ENCODE measurements at regions not wholly inside any gene's neighbourhood (a gene's known extent, or its start where the extent isn't known, plus 50 kb on each side); places are given as distances from the start of the nearest gene placed in this dataset.

GRCh38 chr2:115904516-115904915, 1462.1 kb downstream of the DPP10 start:
- H3K4me1 Mint-ChIP-seq: no peaks in the 10 kb centered on the region
- DNase-seq: no peak
- H3K27ac ChIP-seq (ENCODE audit: insufficient read depth, low read length, poor library complexity, severe bottlenecking): no peak overlapping the region
- no peaks in the 10 kb centered on the region for H3K27me3 Mint-ChIP-seq
- ATAC-seq (ENCODE audit: low read depth in 2 of 2): no peak
- no peaks in the 10 kb centered on the region for H3K27me3 ChIP-seq (ENCODE audit: control insufficient read depth, insufficient read depth, low read length)
- no peaks in the 10 kb centered on the region for H3K36me3 ChIP-seq (ENCODE audit: control insufficient read depth, insufficient read depth, low read length)
- no peaks in the 10 kb centered on the region for H3K36me3 Mint-ChIP-seq
- H3K9me3 Mint-ChIP-seq: peaks cover 2 to 18% (median 7%) of the 10 kb centered on the region in 7 donors
- no peak overlapping the region for H3K27ac Mint-ChIP-seq
- no peaks in the 10 kb centered on the region for H3K9me3 ChIP-seq (ENCODE audit: control insufficient read depth in 2 of 2, low read length in 2 of 2)
- no peak overlapping the region for H3K4me3 ChIP-seq (ENCODE audit: low read depth, low read length)
- H3K4me3 Mint-ChIP-seq: no peak overlapping the region
- H3K4me1 ChIP-seq (ENCODE audit: control insufficient read depth, insufficient read depth, low read length, poor library complexity, severe bottlenecking): no peaks in the 10 kb centered on the region

- Mint-ChIP-seq H3K4me3 (no peak overlapping the region), H3K27me3 (no peaks in the 10 kb centered on the region), H3K27ac (no peak overlapping the region), H3K4me1 (no peaks in the 10 kb centered on the region), H3K36me3 (no peaks in the 10 kb centered on the region), H3K9me3 (peaks cover 2 to 25% (median 7%) of the 10 kb centered on the region in 7 donors)
- Histone ChIP-seq H3K9me3 (ENCODE audit: control insufficient read depth in 2 of 2, low read length in 2 of 2) (no peaks in the 10 kb centered on the region), H3K36me3 (ENCODE audit: control insufficient read depth, insufficient read depth, low read length) (no peaks in the 10 kb centered on the region), H3K4me1 (ENCODE audit: control insufficient read depth, insufficient read depth, low read length, poor library complexity, severe bottlenecking) (no peaks in the 10 kb centered on the region), H3K27ac (ENCODE audit: insufficient read depth, low read length, poor library complexity, severe bottlenecking) (no peak overlapping the region), H3K4me3 (ENCODE audit: low read depth, low read length) (no peak overlapping the region), H3K27me3 (ENCODE audit: control insufficient read depth, insufficient read depth, low read length) (no peaks in the 10 kb centered on the region)
- ATAC-seq (ENCODE audit: low read depth in 2 of 2) (no peak), DNase-seq (no peak)
Observed at GRCh38 chr2:115908731-115909130, 1466.3 kb downstream of the DPP10 start.

GRCh38 chr2:115910270-115910669, 1467.8 kb downstream of the DPP10 start:
- Mint-ChIP-seq H3K36me3 (no peaks in the 10 kb centered on the region), H3K4me1 (no peaks in the 10 kb centered on the region), H3K27ac (no peak overlapping the region), H3K27me3 (no peaks in the 10 kb centered on the region), H3K4me3 (no peak overlapping the region), H3K9me3 (peaks cover 3 to 17% (median 5%) of the 10 kb centered on the region in 7 donors)
- no peak for ATAC-seq (ENCODE audit: low read depth in 2 of 2)
- Histone ChIP-seq H3K27ac (ENCODE audit: insufficient read depth, low read length, poor library complexity, severe bottlenecking) (no peak overlapping the region), H3K4me1 (ENCODE audit: control insufficient read depth, insufficient read depth, low read length, poor library complexity, severe bottlenecking) (no peaks in the 10 kb centered on the region), H3K27me3 (ENCODE audit: control insufficient read depth, insufficient read depth, low read length) (no peaks in the 10 kb centered on the region), H3K4me3 (ENCODE audit: low read depth, low read length) (no peak overlapping the region), H3K9me3 (ENCODE audit: control insufficient read depth in 2 of 2, low read length in 2 of 2) (no peaks in the 10 kb centered on the region), H3K36me3 (ENCODE audit: control insufficient read depth, insufficient read depth, low read length) (no peaks in the 10 kb centered on the region)
- no peak for DNase-seq

- Histone ChIP-seq H3K4me3 (ENCODE audit: low read depth, low read length) (no peak overlapping the region), H3K4me1 (ENCODE audit: control insufficient read depth, insufficient read depth, low read length, poor library complexity, severe bottlenecking) (no peaks in the 10 kb centered on the region), H3K27me3 (ENCODE audit: control insufficient read depth, insufficient read depth, low read length) (no peaks in the 10 kb centered on the region), H3K9me3 (ENCODE audit: control insufficient read depth in 2 of 2, low read length in 2 of 2) (no peaks in the 10 kb centered on the region), H3K36me3 (ENCODE audit: control insufficient read depth, insufficient read depth, low read length) (no peaks in the 10 kb centered on the region), H3K27ac (ENCODE audit: insufficient read depth, low read length, poor library complexity, severe bottlenecking) (no peak overlapping the region)
- Mint-ChIP-seq H3K4me1 (no peaks in the 10 kb centered on the region), H3K27ac (no peak overlapping the region), H3K27me3 (no peaks in the 10 kb centered on the region), H3K9me3 (peaks cover 2 to 23% (median 9%) of the 10 kb centered on the region in 7 donors), H3K4me3 (no peak overlapping the region), H3K36me3 (no peaks in the 10 kb centered on the region)
- no peak for DNase-seq
- ATAC-seq (ENCODE audit: low read depth in 2 of 2): no peak
Observed at GRCh38 chr2:115913921-115914320, 1471.5 kb downstream of the DPP10 start.

GRCh38 chr2:115921541-115921940, 1479.1 kb downstream of the DPP10 start:
- Mint-ChIP-seq H3K9me3 (peaks cover 2 to 31% (median 7%) of the 10 kb centered on the region in 7 donors), H3K27ac (no peak overlapping the region), H3K36me3 (no peaks in the 10 kb centered on the region), H3K4me1 (no peaks in the 10 kb centered on the region), H3K4me3 (no peak overlapping the region), H3K27me3 (no peaks in the 10 kb centered on the region)
- Histone ChIP-seq H3K4me1 (ENCODE audit: control insufficient read depth, insufficient read depth, low read length, poor library complexity, severe bottlenecking) (no peaks in the 10 kb centered on the region), H3K9me3 (ENCODE audit: control insufficient read depth in 2 of 2, low read length in 2 of 2) (peaks cover 0 to 1% of the 10 kb centered on the region in 2 experiments), H3K27me3 (ENCODE audit: control insufficient read depth, insufficient read depth, low read length) (no peaks in the 10 kb centered on the region), H3K4me3 (ENCODE audit: low read depth, low read length) (no peak overlapping the region), H3K27ac (ENCODE audit: insufficient read depth, low read length, poor library complexity, severe bottlenecking) (no peak overlapping the region), H3K36me3 (ENCODE audit: control insufficient read depth, insufficient read depth, low read length) (no peaks in the 10 kb centered on the region)
- DNase-seq: no peak
- no peak for ATAC-seq (ENCODE audit: low read depth in 2 of 2)

GRCh38 chr2:115939902-115940301, 1497.5 kb downstream of the DPP10 start:
- DNase-seq (no peak), ATAC-seq (ENCODE audit: low read depth in 2 of 2) (no peak)
- H3K9me3 ChIP-seq (ENCODE audit: control insufficient read depth in 2 of 2, low read length in 2 of 2): peaks cover 0 to 3% of the 10 kb centered on the region in 2 experiments
- H3K4me1 ChIP-seq (ENCODE audit: control insufficient read depth, insufficient read depth, low read length, poor library complexity, severe bottlenecking): no peaks in the 10 kb centered on the region
- no peaks in the 10 kb centered on the region for H3K36me3 ChIP-seq (ENCODE audit: control insufficient read depth, insufficient read depth, low read length)
- H3K27me3 ChIP-seq (ENCODE audit: control insufficient read depth, insufficient read depth, low read length): no peaks in the 10 kb centered on the region
- Mint-ChIP-seq H3K9me3 (peaks cover 0 to 32% (median 7%) of the 10 kb centered on the region in 7 donors), H3K27me3 (no peaks in the 10 kb centered on the region), H3K4me3 (no peak overlapping the region), H3K27ac (no peak overlapping the region), H3K4me1 (no peaks in the 10 kb centered on the region), H3K36me3 (no peaks in the 10 kb centered on the region)
- H3K27ac ChIP-seq (ENCODE audit: insufficient read depth, low read length, poor library complexity, severe bottlenecking): no peak overlapping the region
- H3K4me3 ChIP-seq (ENCODE audit: low read depth, low read length): no peak overlapping the region

GRCh38 chr2:115942800-115943199, 1500.4 kb downstream of the DPP10 start:
- H3K4me1 Mint-ChIP-seq: no peaks in the 10 kb centered on the region

GRCh38 chr2:115946341-115946740, 1503.9 kb downstream of the DPP10 start:
- no peak overlapping the region for H3K4me3 ChIP-seq (ENCODE audit: low read depth, low read length)
- Mint-ChIP-seq H3K4me1 (no peaks in the 10 kb centered on the region), H3K27ac (no peak overlapping the region), H3K4me3 (no peak overlapping the region), H3K27me3 (no peaks in the 10 kb centered on the region), H3K9me3 (peaks cover 4 to 63% (median 10%) of the 10 kb centered on the region in 7 donors), H3K36me3 (no peaks in the 10 kb centered on the region)
- H3K4me1 ChIP-seq (ENCODE audit: control insufficient read depth, insufficient read depth, low read length, poor library complexity, severe bottlenecking): no peaks in the 10 kb centered on the region
- H3K27me3 ChIP-seq (ENCODE audit: control insufficient read depth, insufficient read depth, low read length): no peaks in the 10 kb centered on the region
- H3K9me3 ChIP-seq (ENCODE audit: control insufficient read depth in 2 of 2, low read length in 2 of 2): no peaks in the 10 kb centered on the region
- H3K36me3 ChIP-seq (ENCODE audit: control insufficient read depth, insufficient read depth, low read length): no peaks in the 10 kb centered on the region
- DNase-seq (no peak), ATAC-seq (ENCODE audit: low read depth in 2 of 2) (no peak)
- no peak overlapping the region for H3K27ac ChIP-seq (ENCODE audit: insufficient read depth, low read length, poor library complexity, severe bottlenecking)

More at GRCh38 chr2:115942800-115943199, 1500.4 kb downstream of the DPP10 start:
- Mint-ChIP-seq H3K4me3 (no peak overlapping the region), H3K9me3 (peaks cover 0 to 45% (median 7%) of the 10 kb centered on the region in 7 donors), H3K27me3 (no peaks in the 10 kb centered on the region), H3K36me3 (no peaks in the 10 kb centered on the region), H3K27ac (no peak overlapping the region)
- no peaks in the 10 kb centered on the region for H3K9me3 ChIP-seq (ENCODE audit: control insufficient read depth in 2 of 2, low read length in 2 of 2)
- no peaks in the 10 kb centered on the region for H3K36me3 ChIP-seq (ENCODE audit: control insufficient read depth, insufficient read depth, low read length)
- no peak overlapping the region for H3K4me3 ChIP-seq (ENCODE audit: low read depth, low read length)
- DNase-seq: no peak
- no peak for ATAC-seq (ENCODE audit: low read depth in 2 of 2)
- H3K27me3 ChIP-seq (ENCODE audit: control insufficient read depth, insufficient read depth, low read length): no peaks in the 10 kb centered on the region
- H3K27ac ChIP-seq (ENCODE audit: insufficient read depth, low read length, poor library complexity, severe bottlenecking): no peak overlapping the region
- H3K4me1 ChIP-seq (ENCODE audit: control insufficient read depth, insufficient read depth, low read length, poor library complexity, severe bottlenecking): no peaks in the 10 kb centered on the region
